H9 (cell line): ENCODE measurements at regions not wholly inside any gene's neighbourhood (a gene's known extent, or its start where the extent isn't known, plus 50 kb on each side); places are given as distances from the start of the nearest gene placed in this dataset.

Experiments used
- DNase-seq: peaks from one replicate; pipeline ENCODE4 v3.0.0-alpha.2; 2017
- H2AFZ ChIP-seq: one replicate; pipeline ENCODE4 v1.6.1; 2013; ENCODE audit warnings: mild to moderate bottlenecking, low read length, control low read depth, moderate library complexity
- H2AK5ac ChIP-seq: 2 replicates; pipeline ENCODE4 v1.6.1; 2013; ENCODE audit warnings: low read length, control low read depth, mixed read lengths; ENCODE audit not compliant: insufficient read length
- H2BK120ac ChIP-seq: one replicate; pipeline ENCODE4 v1.6.1; 2013; ENCODE audit warnings: low read depth, mild to moderate bottlenecking, low read length, control low read depth, inconsistent platforms; ENCODE audit not compliant: poor library complexity, severe bottlenecking
- H2BK12ac ChIP-seq: 2 replicates; pipeline ENCODE4 v1.6.1; 2013; ENCODE audit warnings: low read length, control low read depth, mixed read lengths, low read depth; ENCODE audit not compliant: insufficient read length
- H2BK15ac ChIP-seq: 2 replicates; pipeline ENCODE4 v1.6.1; 2013; ENCODE audit warnings: low read depth, low read length, control low read depth
- H2BK20ac ChIP-seq: one replicate; pipeline ENCODE4 v1.6.1; 2013; ENCODE audit warnings: low read depth, mild to moderate bottlenecking, low read length, control low read depth, inconsistent platforms; ENCODE audit not compliant: poor library complexity, severe bottlenecking
- H2BK5ac ChIP-seq: 2 replicates; pipeline ENCODE4 v1.6.1; 2013; ENCODE audit warnings: low read length, control low read depth, mixed read lengths; ENCODE audit not compliant: insufficient read length
- H3K14ac ChIP-seq: 2 replicates; pipeline ENCODE4 v1.6.1; 2013; ENCODE audit warnings: low read length, control low read depth; ENCODE audit not compliant: insufficient read depth
- H3K18ac ChIP-seq: 2 replicates; pipeline ENCODE4 v1.6.1; 2013; ENCODE audit warnings: low read depth, mild to moderate bottlenecking, mixed read lengths, low read length, control low read depth; ENCODE audit not compliant: insufficient read length
- H3K23ac ChIP-seq: 2 replicates; pipeline ENCODE4 v1.6.1; 2013; ENCODE audit warnings: low read length, control low read depth, mixed read lengths, low read depth; ENCODE audit not compliant: insufficient read length
- H3K23me2 ChIP-seq: 2 replicates; pipeline ENCODE4 v1.6.1; 2013; ENCODE audit warnings: low read depth, mild to moderate bottlenecking, mixed read lengths, low read length, control low read depth; ENCODE audit not compliant: insufficient read length, poor library complexity, severe bottlenecking
- H3K27ac ChIP-seq: 2 replicates; pipeline ENCODE4 v1.5.1; 2013; ENCODE audit warnings: low read length, control low read depth, mixed read lengths, low read depth; ENCODE audit not compliant: insufficient read length
- H3K27me3 ChIP-seq: 2 replicates; pipeline ENCODE4 v1.6.1; 2013; ENCODE audit warnings: low read length, control low read depth, inconsistent platforms; ENCODE audit not compliant: insufficient read depth
- H3K4ac ChIP-seq: 2 replicates; pipeline ENCODE4 v1.6.1; 2013; ENCODE audit warnings: low read depth, mild to moderate bottlenecking, control low read depth, inconsistent platforms, low read length, moderate library complexity
- H3K4me1 ChIP-seq: 2 replicates; pipeline ENCODE4 v1.6.1; 2013; ENCODE audit warnings: low read length, control low read depth, inconsistent platforms; ENCODE audit not compliant: insufficient read depth
- H3K4me2 ChIP-seq: 2 replicates; pipeline ENCODE4 v1.6.1; 2013; ENCODE audit warnings: low read length, control low read depth, mixed read lengths; ENCODE audit not compliant: insufficient read length, insufficient read depth
- H3K56ac ChIP-seq: 2 replicates; pipeline ENCODE4 v1.6.1; 2013; ENCODE audit warnings: low read depth, mild to moderate bottlenecking, mixed read lengths, low read length, control low read depth; ENCODE audit not compliant: insufficient read length
- H3K79me1 ChIP-seq: 2 replicates; pipeline ENCODE4 v1.6.1; 2013; ENCODE audit warnings: low read depth, mild to moderate bottlenecking, moderate library complexity, low read length, control low read depth, inconsistent platforms; ENCODE audit not compliant: insufficient read depth, poor library complexity, severe bottlenecking
- H3K79me2 ChIP-seq: 2 replicates; pipeline ENCODE4 v1.6.1; 2013; ENCODE audit warnings: low read length, control low read depth, inconsistent platforms; ENCODE audit not compliant: insufficient read depth
- H3K9ac ChIP-seq: 2 replicates; pipeline ENCODE4 v1.6.1; 2013; ENCODE audit warnings: low read length, control low read depth, mixed read lengths; ENCODE audit not compliant: insufficient read length; ENCODE audit errors: extremely low read depth
- H3K9me3 ChIP-seq: one replicate; pipeline ENCODE4 v1.6.1; 2013; ENCODE audit warnings: low read depth, low read length, inconsistent platforms; ENCODE audit not compliant: control insufficient read depth
- H3T11ph ChIP-seq: one replicate; pipeline ENCODE4 v1.6.1; 2013; ENCODE audit warnings: mild to moderate bottlenecking, low read length, control low read depth, inconsistent platforms
- H4K20me1 ChIP-seq: one replicate; pipeline ENCODE4 v1.6.1; 2013; ENCODE audit not compliant: control insufficient read depth, insufficient read length, insufficient read depth
- H4K5ac ChIP-seq: 2 replicates; pipeline ENCODE4 v1.6.1; 2013; ENCODE audit warnings: low read depth, mild to moderate bottlenecking, mixed read lengths, low read length, control low read depth; ENCODE audit not compliant: insufficient read length
- H4K8ac ChIP-seq: replicated peaks from 2 replicates; pipeline ENCODE4 v1.6.1; 2013; ENCODE audit warnings: low read length, control low read depth, mixed read lengths, low read depth; ENCODE audit not compliant: insufficient read length
- H4K91ac ChIP-seq: 2 replicates; pipeline ENCODE4 v1.6.1; 2013; ENCODE audit warnings: low read depth, mild to moderate bottlenecking, moderate library complexity, mixed read lengths, low read length, control low read depth; ENCODE audit not compliant: insufficient read length
- H3K27ac Mint-ChIP-seq, 3 experiments: 2 replicates in 2 of 3; 3 replicates in 1 of 3; pipeline ENCODE4 v1.8.0; 2020 to 2021; ENCODE audit warnings: mixed read lengths in 3 of 3, mild to moderate bottlenecking in 1 of 3, moderate library complexity in 1 of 3
- H3K27me3 Mint-ChIP-seq: 2 replicates; pipeline ENCODE4 v1.8.0; 2021; ENCODE audit warnings: low read depth, mild to moderate bottlenecking, moderate library complexity, mixed read lengths
- H3K36me3 Mint-ChIP-seq, 3 experiments: 2 replicates in 2 of 3; 3 replicates in 1 of 3; pipeline ENCODE4 v1.8.0; 2020 to 2021; ENCODE audit warnings: low read depth in 3 of 3, mixed read lengths in 3 of 3; ENCODE audit not compliant: insufficient read depth in 1 of 3
- H3K4me1 Mint-ChIP-seq, 2 experiments: 2 replicates each; pipeline ENCODE4 v1.8.0; 2020; ENCODE audit warnings: mixed read lengths in 2 of 2
- H3K4me3 Mint-ChIP-seq, 2 experiments: 2 replicates in 1 of 2; 3 replicates in 1 of 2; pipeline ENCODE4 v1.8.0; 2020 to 2021; ENCODE audit warnings: mild to moderate bottlenecking in 2 of 2, mixed read lengths in 2 of 2, moderate library complexity in 1 of 2
- H3K9me3 Mint-ChIP-seq, 2 experiments: 2 replicates in 1 of 2; 3 replicates in 1 of 2; pipeline ENCODE4 v1.8.0; 2020; ENCODE audit warnings: mild to moderate bottlenecking in 2 of 2, mixed read lengths in 2 of 2, moderate library complexity in 1 of 2
- WGBS: extraction: QIAGEN DNeasy Blood & Tissue Kit; methylation state at CpG from one replicate; pipeline ENCODE4 v1.1.7; 2013; ENCODE audit warnings: missing lambda C conversion rate, low lambda C conversion rate, mixed read lengths; ENCODE audit not compliant: insufficient read length; ENCODE audit errors: extremely low coverage; 5-methylcytosine and 5-hydroxymethylcytosine counted together
- TF ChIP-seq, protein P1 (sequence below): fragments of 200-600 bp; sonication (generic); conservative IDR thresholded peaks from 3 replicates; pipeline ENCODE4 v1.8.0; 2021; ENCODE audit warnings: antibody characterized with exemption, mild to moderate bottlenecking

DNA sequence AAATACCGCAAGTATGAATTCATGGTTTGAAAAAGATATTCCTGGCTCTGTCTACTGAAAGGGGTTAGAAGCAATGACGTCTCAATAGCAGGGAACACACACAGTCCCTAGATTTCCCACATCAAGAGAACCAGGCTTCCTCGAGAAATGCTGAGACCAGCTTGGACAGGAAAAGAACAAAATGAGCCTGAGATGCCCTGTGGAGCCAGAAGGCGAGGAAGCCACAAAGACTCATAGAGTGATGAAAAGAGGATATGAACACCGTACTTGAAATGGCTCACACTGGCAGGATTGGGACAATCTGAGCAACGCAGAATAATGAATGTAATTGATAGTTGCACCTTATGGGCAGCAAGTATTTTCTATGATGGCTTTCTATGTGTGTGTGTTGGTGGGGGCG is 302.4 kb upstream of the ATP10A start:
- no peaks in the 10 kb centered on the region for H3K9me3 Mint-ChIP-seq
- no peaks in the 10 kb centered on the region for H3K79me2 ChIP-seq
- WGBS, result no CpG with 5 or more reads among the region's 7 CpGs
- no peak overlapping the region for H3K56ac ChIP-seq
- no peak overlapping the region for H3K9ac ChIP-seq
- no peaks in the 10 kb centered on the region for H3K36me3 Mint-ChIP-seq
- H2BK15ac ChIP-seq, result no peak overlapping the region
- no peak for DNase-seq
- no peak overlapping the region for H4K91ac ChIP-seq
- no peak overlapping the region for H3K14ac ChIP-seq
- no peak overlapping the region for H3K27ac Mint-ChIP-seq
- H4K8ac ChIP-seq, result no peak overlapping the region
- no peak overlapping the region for H2AK5ac ChIP-seq
- no peak overlapping the region for H4K5ac ChIP-seq
- H3K27ac ChIP-seq, result no peak overlapping the region
- no peak overlapping the region for H2BK20ac ChIP-seq
- H3T11ph ChIP-seq, result no peak overlapping the region
- peaks cover 5 to 7% of the 10 kb centered on the region in 2 experiments for H3K4me1 Mint-ChIP-seq
- no peak overlapping the region for H2BK12ac ChIP-seq
- H3K4me1 ChIP-seq, result no peaks in the 10 kb centered on the region
- H3K4me3 Mint-ChIP-seq, result no peak overlapping the region
- H3K23ac ChIP-seq, result no peak overlapping the region
- TF ChIP-seq, protein P1, sequence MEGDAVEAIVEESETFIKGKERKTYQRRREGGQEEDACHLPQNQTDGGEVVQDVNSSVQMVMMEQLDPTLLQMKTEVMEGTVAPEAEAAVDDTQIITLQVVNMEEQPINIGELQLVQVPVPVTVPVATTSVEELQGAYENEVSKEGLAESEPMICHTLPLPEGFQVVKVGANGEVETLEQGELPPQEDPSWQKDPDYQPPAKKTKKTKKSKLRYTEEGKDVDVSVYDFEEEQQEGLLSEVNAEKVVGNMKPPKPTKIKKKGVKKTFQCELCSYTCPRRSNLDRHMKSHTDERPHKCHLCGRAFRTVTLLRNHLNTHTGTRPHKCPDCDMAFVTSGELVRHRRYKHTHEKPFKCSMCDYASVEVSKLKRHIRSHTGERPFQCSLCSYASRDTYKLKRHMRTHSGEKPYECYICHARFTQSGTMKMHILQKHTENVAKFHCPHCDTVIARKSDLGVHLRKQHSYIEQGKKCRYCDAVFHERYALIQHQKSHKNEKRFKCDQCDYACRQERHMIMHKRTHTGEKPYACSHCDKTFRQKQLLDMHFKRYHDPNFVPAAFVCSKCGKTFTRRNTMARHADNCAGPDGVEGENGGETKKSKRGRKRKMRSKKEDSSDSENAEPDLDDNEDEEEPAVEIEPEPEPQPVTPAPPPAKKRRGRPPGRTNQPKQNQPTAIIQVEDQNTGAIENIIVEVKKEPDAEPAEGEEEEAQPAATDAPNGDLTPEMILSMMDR, result no peak
- H3K23me2 ChIP-seq, result no peaks in the 10 kb centered on the region
- no peak overlapping the region for H3K4me2 ChIP-seq
- H3K18ac ChIP-seq, result no peak overlapping the region
- no peaks in the 10 kb centered on the region for H3K27me3 Mint-ChIP-seq
- H2BK120ac ChIP-seq, result no peak overlapping the region
- no peak overlapping the region for H2AFZ ChIP-seq
- no peaks in the 10 kb centered on the region for H3K79me1 ChIP-seq
- no peak overlapping the region for H2BK5ac ChIP-seq
- no peak overlapping the region for H3K4ac ChIP-seq
- no peaks in the 10 kb centered on the region for H3K27me3 ChIP-seq
- H3K9me3 ChIP-seq, result no peaks in the 10 kb centered on the region
- H4K20me1 ChIP-seq, result no peaks in the 10 kb centered on the region
